HCT116 (cell line): ENCODE measurements at regions not wholly inside any gene's neighbourhood (a gene's known extent, or its start where the extent isn't known, plus 50 kb on each side); places are given as distances from the start of the nearest gene placed in this dataset.

Experiments
- ATAC-seq: fragments of 200-7000 bp; cut with Tn5 transposase; 2 replicates; pipeline ENCODE4 v1.9.1; 2020; ENCODE audit warnings: mild to moderate bottlenecking, moderate library complexity
- BruUV-seq: library from RNA; stranded (reverse); fragments of 400-500 nt; replicated peaks from 2 replicates; lab custom pipeline; 2021; lab: Mats Ljungman, UMichigan
- CTCF ChIA-PET: fragments of 300-600 bp; sonication (Branson Sonifier 250); formaldehyde crosslinking; loops from one replicate; lab custom pipeline; 2021; ENCODE audit warnings: antibody characterized with exemption; lab: Charles Lee
- POLR2A ChIA-PET: fragments of 300-600, 350-600 bp; sonication (Branson Sonifier 250); formaldehyde crosslinking; loops from one replicate; lab custom pipeline; 2021; ENCODE audit warnings: antibody characterized with exemption; lab: Charles Lee
- RAD21 ChIA-PET, 2 experiments: fragments of 300-600 bp; sonication (Branson Sonifier 250); formaldehyde crosslinking; loops; one replicate each; lab custom pipeline; 2023; ENCODE audit warnings: low total read pairs in 2 of 2; ENCODE audit not compliant: uncharacterized antibody in 2 of 2, unreplicated experiment in 2 of 2, low non-redundant PET in 1 of 2; lab: Charles Lee
- DNase-seq: peaks from one replicate; pipeline ENCODE4 v3.0.0-alpha.2; 2010; ENCODE audit warnings: low read depth, low spot score
- H2AFZ ChIP-seq: fragments of 200-600 bp; shearing (Covaris generic), sonication (generic); 2 replicates; pipeline ENCODE4 v1.6.1; 2017; ENCODE audit warnings: low read depth, mixed run types, mixed read lengths, antibody characterized with exemption, low read length; ENCODE audit not compliant: poor library complexity, severe bottlenecking
- H3K27ac ChIP-seq: 2 replicates; pipeline ENCODE4 v1.5.1; 2012; ENCODE audit warnings: low read depth, low read length
- H3K27me3 ChIP-seq: fragments of 200-600 bp; sonication (generic); 2 replicates; pipeline ENCODE4 v1.6.1; 2016; ENCODE audit warnings: mixed run types, low read length, mixed read lengths; ENCODE audit not compliant: insufficient read depth
- H3K36me3 ChIP-seq, 2 experiments: fragments of 200-500 bp in 1 of 2; fragments of 200-600 bp in 1 of 2; sonication (Bioruptor generic) in 1 of 2; sonication (generic) in 1 of 2; 2 replicates each; pipeline versions ENCODE4 v1.5.1 to v1.6.1; 2014 to 2016; ENCODE audit warnings: low read length in 2 of 2, inconsistent platforms in 1 of 2, mixed read lengths in 1 of 2, mixed run types in 1 of 2; ENCODE audit not compliant: insufficient read depth in 2 of 2, control insufficient read depth in 1 of 2
- H3K4me1 ChIP-seq, 2 experiments: fragments of 200-600 bp in 1 of 2; sonication (generic) in 1 of 2; 2 replicates each; pipeline versions ENCODE4 v1.5.1 to v1.6.1; 2012 to 2017; ENCODE audit warnings: low read length in 2 of 2, inconsistent platforms in 1 of 2, mild to moderate bottlenecking in 1 of 2, mixed read lengths in 1 of 2, mixed run types in 1 of 2, moderate library complexity in 1 of 2; ENCODE audit not compliant: insufficient read depth in 2 of 2, control insufficient read depth in 1 of 2
- H3K4me2 ChIP-seq: fragments of 200-600 bp; sonication (generic); 2 replicates; pipeline ENCODE4 v1.6.1; 2017; ENCODE audit warnings: mixed run types, low read length, mixed read lengths
- H3K4me3 ChIP-seq, 2 experiments: fragments of 200-600 bp in 1 of 2; sonication (generic) in 1 of 2; replicated peaks in 1 of 2; 2 replicates each; pipeline ENCODE4 v1.5.1; 2011 to 2016; ENCODE audit warnings: low read length in 2 of 2, control low read depth in 1 of 2, low read depth in 1 of 2, mild to moderate bottlenecking in 1 of 2, mixed read lengths in 1 of 2, mixed run types in 1 of 2
- H3K79me2 ChIP-seq: fragments of 200-600 bp; sonication (generic); 2 replicates; pipeline ENCODE4 v1.6.1; 2017; ENCODE audit warnings: mild to moderate bottlenecking, mixed run types, low read length, moderate library complexity, mixed read lengths; ENCODE audit not compliant: insufficient read depth
- H3K9ac ChIP-seq: fragments of 200-600 bp; sonication (generic); 2 replicates; pipeline ENCODE4 v1.6.1; 2016; ENCODE audit warnings: low read length, mixed read lengths
- H3K9me2 ChIP-seq: fragments of 200-600 bp; sonication (generic), shearing (Covaris generic); 2 replicates; pipeline ENCODE4 v1.6.1; 2017; ENCODE audit warnings: mixed run types, mild to moderate bottlenecking, moderate library complexity; ENCODE audit not compliant: insufficient read depth
- H3K9me3 ChIP-seq, 2 experiments: fragments of 200-500 bp in 1 of 2; fragments of 200-600 bp in 1 of 2; sonication (Bioruptor generic) in 1 of 2; sonication (generic) in 1 of 2; 2 replicates each; pipeline ENCODE4 v1.6.1; 2014 to 2017; ENCODE audit warnings: low read length in 2 of 2, mixed read lengths in 2 of 2, inconsistent platforms in 1 of 2, low read depth in 1 of 2, mild to moderate bottlenecking in 1 of 2, mixed run types in 1 of 2, moderate library complexity in 1 of 2; ENCODE audit not compliant: control insufficient read depth in 1 of 2, insufficient read depth in 1 of 2
- H4K20me1 ChIP-seq: fragments of 200-600 bp; sonication (generic), shearing (Covaris generic); 2 replicates; pipeline ENCODE4 v1.6.1; 2017; ENCODE audit warnings: mixed run types, mild to moderate bottlenecking, moderate library complexity; ENCODE audit not compliant: insufficient read depth
- CEBPB ChIP-seq: IDR thresholded peaks from 2 replicates; pipeline ENCODE4 v1.6.1; 2012; ENCODE audit warnings: low read depth
- POLR2A ChIP-seq: IDR thresholded peaks from 2 replicates; pipeline ENCODE4 v1.7.0; 2011; ENCODE audit warnings: borderline replicate concordance; ENCODE audit not compliant: insufficient read depth, insufficient read length; ENCODE audit errors: extremely low read depth
- RAD21 ChIP-seq: IDR thresholded peaks from 2 replicates; pipeline ENCODE4 v1.6.1; 2012; ENCODE audit warnings: low read depth, mild to moderate bottlenecking
- SIN3A ChIP-seq: IDR thresholded peaks from 2 replicates; pipeline ENCODE4 v1.6.1; 2012; ENCODE audit warnings: low read depth
- SP1 ChIP-seq: IDR thresholded peaks from 2 replicates; pipeline ENCODE4 v1.6.1; 2012; ENCODE audit warnings: low read depth
- SRF ChIP-seq: IDR thresholded peaks from 2 replicates; pipeline ENCODE4 v1.6.1; 2012; ENCODE audit warnings: low read depth
- ZBTB33 ChIP-seq: IDR thresholded peaks from 2 replicates; pipeline ENCODE4 v1.6.1; 2011; ENCODE audit warnings: mild to moderate bottlenecking, low read length, moderate library complexity; ENCODE audit not compliant: insufficient replicate concordance; ENCODE audit errors: extremely low read depth
- intact Hi-C: fragments of 100-400 bp; cut with micrococcal nuclease; formaldehyde crosslinking; loops from 2 replicates; pipeline ENCODE4 v1.10.0; 2022

- TF ChIP-seq SRF (no peak), POLR2A (no peak), SIN3A (no peak)
- Histone ChIP-seq H3K79me2 (no peaks in the 10 kb centered on the region), H3K9me3 (no peaks in the 10 kb centered on the region), H2AFZ (no peak overlapping the region), H3K9ac (no peak overlapping the region), H3K36me3 (no peaks in the 10 kb centered on the region), H3K4me3 (no peak overlapping the region), H3K27me3 (no peaks in the 10 kb centered on the region), H3K27ac (no peak overlapping the region), H3K4me1 (no peaks in the 10 kb centered on the region), H3K4me2 (no peak overlapping the region), H4K20me1 (no peaks in the 10 kb centered on the region), H3K9me2 (no peaks in the 10 kb centered on the region)
- DNase-seq (no peak), ATAC-seq (no peak)
- intact Hi-C loops: no loop called here
- CTCF ChIA-PET: interaction anchor here (0.7 kb wide), 1 partner anchor 21 kb away, joined by 3 read pairs; no protein-coding TSS in a partner anchor
- no TSS peak for BruUV-seq
- POLR2A ChIA-PET: no interaction called here
- RAD21 ChIA-PET: no interaction called here
Measured at GRCh38 chr5:98296426-98296825, 477.0 kb upstream of the RGMB start.

GRCh38 chr5:98299435-98299834 is 474.0 kb upstream of the RGMB start:
- intact Hi-C loops: no loop called here
- Histone ChIP-seq H3K36me3 (no peaks in the 10 kb centered on the region), H4K20me1 (no peaks in the 10 kb centered on the region), H3K4me1 (no peaks in the 10 kb centered on the region), H3K27ac (no peak overlapping the region), H3K4me2 (no peak overlapping the region), H3K9ac (no peak overlapping the region), H3K4me3 (no peak overlapping the region), H3K79me2 (no peaks in the 10 kb centered on the region), H3K9me2 (no peaks in the 10 kb centered on the region), H3K9me3 (no peaks in the 10 kb centered on the region), H2AFZ (no peak overlapping the region), H3K27me3 (no peaks in the 10 kb centered on the region)
- ChIA-PET POLR2A (no interaction called here), CTCF (no interaction called here), RAD21 (no interaction called here)
- TF ChIP-seq CEBPB (no peak), ZBTB33 (no peak), SP1 (no peak), RAD21 (no peak)
- ATAC-seq: no peak
- no TSS peak for BruUV-seq
- no peak for DNase-seq
